ENCODE measurements at regions not wholly inside any gene's neighbourhood (a gene's known extent, or its start where the extent isn't known, plus 50 kb on each side); places are given as distances from the start of the nearest gene placed in this dataset.

GRCh38 chr2:105526000-105526925 is 127.4 kb upstream of the FHL2 start:
- no peak for DNase-seq

GRCh38 chr2:105525201-105525600 is 126.3 kb upstream of the FHL2 start:
- DNase-seq: no peak

GRCh38 chr2:105522645-105523044 is 123.8 kb upstream of the FHL2 start:
- no peak for DNase-seq

- no peak for DNase-seq
Observed at GRCh38 chr2:105521616-105522015, 122.8 kb upstream of the FHL2 start.

- DNase-seq: no peak
Observed at GRCh38 chr2:105521176-105521575, 122.3 kb upstream of the FHL2 start.

GRCh38 chr2:105519516-105519915 is 120.7 kb upstream of the FHL2 start:
- no peak for DNase-seq

- peak; percentile 26 for DNase-seq
Observed at GRCh38 chr2:105518897-105519296, 120.0 kb upstream of the FHL2 start.

- peak; percentile 11 for DNase-seq
Observed at GRCh38 chr2:105517814-105518705, 119.2 kb upstream of the FHL2 start.

GRCh38 chr2:105515581-105516415 is 116.9 kb upstream of the FHL2 start:
- DNase-seq: no peak

GRCh38 chr2:105514576-105514975 is 115.7 kb upstream of the FHL2 start:
- no peak for DNase-seq

GRCh38 chr2:105510761-105511528 is 112.1 kb upstream of the FHL2 start:
- no peak for DNase-seq

GRCh38 chr2:105509269-105510086 is 110.6 kb upstream of the FHL2 start:
- no peak for DNase-seq

GRCh38 chr2:105506860-105507259 is 108.0 kb upstream of the FHL2 start:
- peak; percentile 53 for DNase-seq

- no peak for DNase-seq
Observed at GRCh38 chr2:105504459-105504858, 105.6 kb upstream of the FHL2 start.

GRCh38 chr2:105502625-105503334 is 103.9 kb upstream of the FHL2 start:
- DNase-seq: peak; percentile 23

GRCh38 chr2:105498281-105498846 is 99.5 kb upstream of the FHL2 start:
- no peak for DNase-seq

GRCh38 chr2:105497094-105497493 is 98.2 kb upstream of the FHL2 start:
- DNase-seq: peak; percentile 13

GRCh38 chr2:105496271-105496670 is 97.4 kb upstream of the FHL2 start:
- no peak for DNase-seq

GRCh38 chr2:105494683-105495425 is 96.0 kb upstream of the FHL2 start:
- no peak for DNase-seq
